NCI-H146 treated with DMSO at 0.1 percent for 48 hours (cell line): ENCODE measurements at regions not wholly inside any gene's neighbourhood (a gene's known extent, or its start where the extent isn't known, plus 50 kb on each side); places are given as distances from the start of the nearest gene placed in this dataset.
A peak's percentile ranks its signal among the peaks of the same experiment; 100 is the strongest.
"Not testable (repeated sequence)": the region's sequence is repeated elsewhere in the genome, so short reads cannot be mapped to it uniquely, and the experiment has no call there.

Experiments
- DNase-seq: peaks from one replicate; lab custom pipeline; 2025; ENCODE audit not compliant: unreplicated experiment; lab: John Stamatoyannopoulos, UW

- DNase-seq: no peak
Measured at GRCh38 chr10:3931224-3931623, 146.2 kb upstream of the KLF6 start.

GRCh38 chr10:3928569-3928968 lies 143.6 kb upstream of the KLF6 start:
- no peak for DNase-seq

GRCh38 chr10:3928078-3928477 lies 143.1 kb upstream of the KLF6 start:
- no peak for DNase-seq

GRCh38 chr10:3926675-3927525 lies 141.9 kb upstream of the KLF6 start:
- DNase-seq: no peak

GRCh38 chr10:3926258-3926657 lies 141.2 kb upstream of the KLF6 start:
- DNase-seq: peak; percentile 73

GRCh38 chr10:3925184-3925583 lies 140.2 kb upstream of the KLF6 start:
- DNase-seq: no peak

GRCh38 chr10:3924344-3924743 lies 139.3 kb upstream of the KLF6 start:
- DNase-seq: no peak

- no peak for DNase-seq
Measured at GRCh38 chr10:3923033-3923432, 138.0 kb upstream of the KLF6 start.

- no peak for DNase-seq
Measured at GRCh38 chr10:3919709-3920308, 134.8 kb upstream of the KLF6 start.

GRCh38 chr10:3917392-3917791 lies 132.4 kb upstream of the KLF6 start:
- not testable (repeated sequence) for DNase-seq

GRCh38 chr10:3914733-3915132 lies 129.7 kb upstream of the KLF6 start:
- DNase-seq: no peak

GRCh38 chr10:3911713-3912442 lies 126.9 kb upstream of the KLF6 start:
- DNase-seq: no peak

GRCh38 chr10:3911241-3911640 lies 126.2 kb upstream of the KLF6 start:
- no peak for DNase-seq

GRCh38 chr10:3909339-3909738 lies 124.3 kb upstream of the KLF6 start:
- DNase-seq: no peak

GRCh38 chr10:3908183-3908582 lies 123.2 kb upstream of the KLF6 start:
- DNase-seq: no peak

- no peak for DNase-seq
Measured at GRCh38 chr10:3907514-3907913, 122.5 kb upstream of the KLF6 start.

GRCh38 chr10:3906511-3907111 lies 121.6 kb upstream of the KLF6 start:
- no peak for DNase-seq

GRCh38 chr10:3904419-3904960 lies 119.5 kb upstream of the KLF6 start:
- DNase-seq: no peak

GRCh38 chr10:3902809-3903410 lies 117.9 kb upstream of the KLF6 start:
- DNase-seq: no peak

GRCh38 chr10:3902054-3902808 lies 117.2 kb upstream of the KLF6 start:
- DNase-seq: no peak
